PFSK-1 (cell line): ENCODE measurements at regions not wholly inside any gene's neighbourhood (a gene's known extent, or its start where the extent isn't known, plus 50 kb on each side); places are given as distances from the start of the nearest gene placed in this dataset.

Experiments used
- POLR2AphosphoS5 ChIP-seq: IDR thresholded peaks from 2 replicates; pipeline ENCODE4 v1.6.1; 2012; ENCODE audit warnings: low read depth, mild to moderate bottlenecking, control low read depth, low read length, moderate library complexity
- SIN3A ChIP-seq: IDR thresholded peaks from 2 replicates; pipeline ENCODE4 v1.6.1; 2012; ENCODE audit warnings: mild to moderate bottlenecking, low read length, moderate library complexity, borderline replicate concordance; ENCODE audit not compliant: insufficient read depth
- TAF1 ChIP-seq: IDR thresholded peaks from 2 replicates; pipeline ENCODE4 v1.6.1; 2012; ENCODE audit warnings: low read length, control low read depth, borderline replicate concordance; ENCODE audit not compliant: insufficient read depth

DNA sequence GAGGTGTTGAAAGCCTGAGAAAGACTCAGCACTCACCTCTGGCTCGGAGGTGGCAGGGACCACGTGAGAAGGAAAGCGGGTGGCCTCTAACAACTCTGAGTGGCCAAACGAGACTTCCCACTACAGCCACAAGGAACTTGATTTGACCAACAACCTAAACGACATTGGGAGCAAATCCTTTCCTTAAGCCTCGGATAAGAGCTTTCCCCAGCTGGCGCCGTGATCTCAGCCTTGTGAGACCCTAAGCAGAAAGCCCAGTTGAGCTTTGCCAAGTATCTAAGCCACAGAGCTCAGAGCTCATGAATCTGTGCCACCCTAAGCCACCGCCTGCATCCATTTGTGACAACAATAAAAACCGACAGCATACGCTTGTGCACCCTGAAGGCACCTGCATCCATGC lies 636.0 kb downstream of the TBC1D22A start:
- TF ChIP-seq SIN3A = no peak
- TF ChIP-seq TAF1 = no peak
- no peak for TF ChIP-seq POLR2AphosphoS5
